Globus pallidus (tissue), 1 donor: ENCODE measurements at regions not wholly inside any gene's neighbourhood (a gene's known extent, or its start where the extent isn't known, plus 50 kb on each side); places are given as distances from the start of the nearest gene placed in this dataset.
"Not testable (repeated sequence)": the region's sequence is repeated elsewhere in the genome, so short reads cannot be mapped to it uniquely, and the experiment has no call there.

Experiments
- DNase-seq: peaks from one replicate; pipeline ENCODE4 v3.0.0-alpha.2; 2015; ENCODE audit warnings: low spot score

DNA sequence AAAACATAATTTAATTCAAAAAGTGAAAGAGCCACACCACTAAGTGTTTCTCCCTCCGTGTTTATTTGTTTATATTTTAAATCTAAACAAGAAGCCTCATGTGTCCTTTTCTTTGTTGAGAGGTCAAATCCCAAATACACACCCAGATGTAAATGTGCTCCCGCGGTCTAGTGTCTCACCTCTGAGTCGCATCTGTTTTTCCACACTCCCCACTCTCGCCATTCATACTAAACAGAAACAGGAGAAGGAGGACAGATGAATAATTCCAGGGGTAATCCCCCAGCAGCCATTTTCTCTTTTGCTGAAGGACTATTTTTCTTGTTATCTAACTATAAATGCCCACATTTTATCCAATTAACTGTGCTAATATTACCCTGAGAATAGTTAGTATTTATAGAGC is 361.6 kb upstream of the RIOK2 start:
- DNase-seq, result no peak

DNA sequence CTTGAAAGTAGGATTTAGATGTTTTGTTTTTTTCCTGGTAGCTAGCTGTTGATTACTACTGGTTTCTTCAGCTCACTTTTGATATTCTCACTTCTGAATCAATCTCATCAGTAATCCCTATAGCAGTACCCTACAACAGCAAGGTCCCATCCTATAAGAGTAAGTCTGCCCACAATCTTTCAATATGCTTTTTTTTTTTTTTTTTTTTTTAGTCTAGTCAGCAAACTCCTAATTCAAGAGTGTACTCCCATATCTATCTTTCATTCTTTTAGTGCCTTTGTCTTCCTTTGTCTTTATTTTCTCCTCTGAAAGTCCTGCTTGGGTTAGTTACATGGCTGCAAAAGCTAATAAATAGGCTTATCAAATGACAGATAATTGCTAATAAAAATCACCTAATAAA is 362.4 kb upstream of the RIOK2 start:
- DNase-seq, result no peak

DNA sequence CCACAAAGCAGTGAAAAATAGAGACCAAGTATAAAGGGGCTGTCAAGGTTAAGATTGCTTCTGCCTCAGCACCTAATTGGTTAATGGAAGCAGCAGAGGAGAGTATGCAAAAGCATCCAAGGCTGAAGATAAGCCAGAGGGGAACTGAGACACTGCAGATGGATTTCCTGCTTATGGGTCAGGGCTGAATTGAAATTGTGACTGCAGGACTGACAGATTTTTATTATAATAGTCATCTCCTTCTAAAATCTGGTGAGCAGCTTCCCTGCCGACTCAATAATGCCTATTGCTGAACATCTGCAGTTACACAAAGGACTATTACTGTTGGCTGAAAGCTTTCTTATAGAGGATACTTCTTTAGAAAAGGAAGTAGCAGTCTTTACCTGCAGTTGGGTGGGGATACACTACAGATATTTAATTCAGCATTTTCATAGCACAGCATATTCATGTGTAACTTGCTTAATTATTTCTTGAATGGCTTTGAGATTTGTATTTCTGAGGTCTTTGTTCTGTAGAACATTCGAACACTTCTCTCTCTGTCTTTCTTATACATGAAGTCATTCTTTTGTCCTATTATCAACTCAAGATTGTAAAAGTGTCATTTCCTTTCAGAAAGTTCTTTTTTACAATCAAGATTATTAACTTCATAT is 363.0 kb upstream of the RIOK2 start:
- no peak for DNase-seq

DNA sequence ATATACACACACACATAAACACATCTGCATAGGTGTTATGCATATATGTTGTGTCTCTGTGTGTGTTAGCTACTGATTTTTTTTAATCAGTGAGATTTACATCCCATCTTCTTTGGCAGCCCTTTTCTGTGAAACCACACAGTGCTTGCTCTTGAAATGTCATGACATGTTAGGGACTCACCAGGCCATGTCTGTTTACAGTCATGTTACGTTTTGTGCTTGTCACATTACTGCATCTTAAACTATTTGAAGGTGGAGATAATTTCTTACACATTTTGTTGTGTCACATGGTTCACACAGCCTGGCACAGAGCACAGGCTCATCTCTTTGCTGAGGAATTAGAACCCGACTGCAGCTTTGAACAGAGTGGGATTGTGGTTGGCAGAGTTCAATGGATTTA is 364.4 kb upstream of the RIOK2 start:
- no peak for DNase-seq

DNA sequence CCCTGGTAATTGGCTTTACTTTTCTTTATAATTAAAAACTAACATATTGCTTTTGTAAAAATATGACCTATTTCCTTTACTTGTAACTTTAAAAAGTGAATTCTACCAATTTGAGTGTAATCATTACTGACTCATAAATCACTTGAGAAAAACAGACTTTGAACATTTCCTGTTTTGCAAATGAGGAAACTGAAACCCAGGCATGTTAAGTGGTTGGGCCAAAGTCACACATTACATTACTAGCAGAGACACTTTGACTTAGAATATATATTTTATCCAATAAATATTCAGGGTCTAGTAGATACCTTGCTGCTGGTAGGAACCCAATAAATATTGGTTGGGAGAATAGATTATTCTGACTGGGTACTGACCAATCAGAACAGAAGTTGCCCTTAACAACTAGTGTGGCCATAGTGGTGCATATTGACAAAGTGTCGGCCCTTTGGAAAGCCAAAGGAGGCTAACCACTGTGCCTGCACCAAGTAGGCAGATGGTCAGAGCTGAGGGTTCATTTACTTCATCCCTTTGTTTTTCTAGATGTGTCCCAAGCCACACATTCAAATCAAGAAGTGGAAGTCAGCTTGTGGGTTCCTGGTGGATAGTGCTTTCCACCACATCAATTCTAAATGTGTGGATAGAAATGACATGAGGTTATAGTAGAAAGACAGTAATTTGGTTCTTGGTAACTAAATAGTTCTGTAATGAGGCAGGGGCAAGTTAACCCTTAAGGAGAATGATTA is 365.1 kb upstream of the RIOK2 start:
- no peak for DNase-seq

DNA sequence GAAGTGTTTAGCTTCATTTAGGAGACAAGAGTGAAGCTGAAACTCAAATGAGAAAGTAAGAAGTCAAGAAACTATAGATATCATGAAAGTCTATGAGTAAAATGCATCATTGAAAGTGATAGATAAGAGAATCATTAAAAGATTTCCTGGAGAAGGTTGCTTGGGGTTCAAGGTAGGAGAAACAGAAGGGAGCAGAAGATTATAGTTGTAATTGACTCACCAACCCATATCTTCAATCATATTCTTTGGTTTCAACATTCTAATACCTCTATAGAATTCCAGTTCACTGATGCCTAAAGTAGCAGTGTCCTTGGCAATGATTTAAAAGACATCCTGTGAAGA is 365.7 kb upstream of the RIOK2 start:
- no peak for DNase-seq

DNA sequence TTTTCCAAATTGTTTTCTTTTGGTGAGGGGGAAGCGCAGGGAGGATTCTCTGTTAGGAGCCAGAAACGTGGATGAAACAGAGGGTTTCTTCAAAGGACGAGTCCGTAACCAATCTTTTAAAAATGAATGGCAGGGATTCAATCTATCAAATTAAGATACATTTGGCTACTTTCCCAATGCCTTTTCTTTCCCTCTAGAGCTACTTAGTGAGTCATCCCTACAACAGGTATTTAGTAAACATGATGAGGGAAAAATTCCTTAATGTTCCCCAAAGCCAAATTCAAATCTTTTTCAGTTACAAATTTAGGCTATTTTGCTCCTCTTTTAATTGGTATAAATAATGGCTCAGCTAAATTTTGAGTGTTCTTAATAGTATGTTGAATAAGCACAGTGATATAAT is 366.4 kb upstream of the RIOK2 start:
- no peak for DNase-seq

DNA sequence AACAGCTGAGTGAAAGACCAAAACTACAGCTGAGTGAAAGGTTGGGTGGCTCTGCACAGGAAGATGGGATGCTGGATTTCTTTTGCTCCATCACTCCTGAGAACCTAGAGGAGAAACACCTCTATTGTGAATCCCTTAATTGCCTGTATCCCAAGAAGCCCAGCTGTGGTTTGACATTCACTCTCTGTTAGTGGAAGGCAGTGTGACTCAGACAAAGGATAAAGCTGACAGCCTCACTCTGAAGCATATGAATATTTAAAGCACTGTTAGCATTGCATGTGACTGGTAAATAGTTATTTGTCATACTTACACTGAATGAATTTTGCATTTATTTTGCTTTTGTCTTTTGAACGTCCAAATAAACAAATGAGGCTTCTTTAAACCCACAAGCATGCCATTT is 367.1 kb upstream of the RIOK2 start:
- peak; percentile 63 for DNase-seq

DNA sequence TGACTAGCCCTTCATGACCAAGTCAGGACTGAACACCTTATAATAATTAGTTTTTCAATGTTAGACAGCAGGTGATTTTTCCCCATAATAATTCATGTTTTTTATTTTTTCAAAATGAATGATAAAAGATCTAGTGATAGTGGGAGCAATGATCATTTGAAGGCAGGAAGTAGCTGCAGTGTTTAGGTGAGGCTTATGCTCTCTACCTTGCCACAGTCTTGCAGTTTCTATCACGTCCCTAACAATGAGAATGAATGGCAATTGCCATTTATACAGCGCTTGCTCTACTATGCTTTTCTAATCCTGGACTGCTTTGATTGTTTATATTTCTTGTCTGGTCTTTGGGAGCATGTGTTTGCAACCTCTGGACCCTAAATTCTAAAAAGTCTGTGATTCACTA is 367.8 kb upstream of the RIOK2 start:
- DNase-seq, result no peak

DNA sequence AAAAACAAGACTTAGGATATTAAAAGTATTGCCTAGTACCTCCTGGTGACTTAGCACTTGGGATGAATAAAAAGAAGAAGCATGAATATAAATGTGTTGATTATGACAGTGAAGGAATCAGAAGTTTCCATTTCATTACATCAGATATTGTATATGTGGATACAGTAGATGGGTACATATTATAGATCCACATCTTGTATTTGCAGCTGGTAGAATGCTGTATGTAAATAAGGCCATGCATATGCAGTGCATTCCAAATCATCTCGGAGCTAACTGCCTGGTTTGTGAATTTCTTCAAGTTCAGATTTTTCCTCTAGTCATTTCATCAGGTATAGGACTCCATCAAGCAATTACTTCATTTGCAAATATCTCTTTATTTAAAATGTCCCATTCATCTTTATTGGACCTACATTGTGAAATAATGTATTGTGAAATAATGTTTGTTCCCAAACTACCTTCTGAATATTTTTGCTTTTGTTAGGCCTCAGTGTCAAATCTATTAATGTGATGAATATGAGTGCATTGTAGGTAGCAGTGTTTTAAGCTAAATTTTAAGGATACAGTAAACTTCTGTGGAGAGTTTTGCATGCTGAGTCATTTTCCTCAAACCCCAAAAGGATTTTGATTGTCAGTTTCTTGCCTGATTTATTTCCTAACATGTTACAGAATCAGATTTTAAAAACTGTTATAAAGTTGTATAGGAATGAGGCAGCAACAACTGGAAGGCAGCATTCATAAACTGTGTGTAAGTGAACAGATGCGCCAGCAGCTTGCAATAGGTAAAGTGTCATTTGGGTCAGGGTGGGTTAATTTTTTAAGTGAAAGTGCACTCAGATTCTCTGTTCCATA is 370.8 kb upstream of the RIOK2 start:
- DNase-seq, result no peak

DNA sequence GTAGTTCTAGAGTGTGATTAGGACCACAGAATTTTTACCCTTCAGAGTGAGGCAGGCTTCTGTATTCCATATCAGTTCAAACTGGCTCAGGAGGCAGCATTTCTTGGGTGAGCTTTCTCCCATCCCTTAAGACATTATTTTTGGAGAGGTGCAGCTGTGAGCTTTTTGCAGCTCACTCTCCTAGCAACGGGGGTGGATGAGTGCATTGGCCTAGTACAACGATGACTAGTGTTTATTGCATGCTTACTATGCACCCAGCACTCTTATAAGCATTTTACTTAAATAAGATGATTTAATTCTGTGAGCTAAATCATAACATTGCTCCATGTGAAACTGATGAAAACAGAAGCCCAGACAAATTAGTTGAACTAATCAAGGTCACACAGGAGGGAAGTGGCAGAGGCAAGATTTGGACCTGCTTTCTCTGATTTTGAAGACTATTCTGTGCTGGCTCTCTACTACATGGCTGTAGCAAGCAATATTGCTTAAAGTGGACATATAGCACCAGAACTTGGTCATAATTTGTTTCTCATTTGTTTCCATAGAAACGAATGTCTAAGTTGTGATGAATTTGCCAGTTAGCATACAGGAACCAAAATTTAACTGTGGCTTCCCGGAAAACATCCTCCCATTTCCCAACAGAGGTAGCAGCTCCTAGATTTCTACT is 372.1 kb upstream of the RIOK2 start:
- DNase-seq, result no peak

DNA sequence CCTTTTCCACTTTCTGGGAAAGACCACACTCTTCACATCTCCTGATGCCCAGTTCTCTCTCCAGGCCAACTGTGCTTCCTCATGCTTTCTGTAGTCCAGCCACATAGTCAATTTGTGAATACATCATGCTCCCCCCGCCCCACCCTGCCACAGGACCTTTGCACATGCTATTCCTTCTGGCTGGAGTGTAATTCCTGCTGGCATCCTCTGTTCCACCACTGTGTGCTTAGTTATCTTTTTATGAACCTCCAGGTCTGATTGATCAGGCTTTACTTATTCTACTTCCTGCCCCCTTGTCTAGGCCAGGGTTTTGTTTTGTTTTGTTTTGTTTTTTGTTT is 372.6 kb upstream of the RIOK2 start:
- no peak for DNase-seq

DNA sequence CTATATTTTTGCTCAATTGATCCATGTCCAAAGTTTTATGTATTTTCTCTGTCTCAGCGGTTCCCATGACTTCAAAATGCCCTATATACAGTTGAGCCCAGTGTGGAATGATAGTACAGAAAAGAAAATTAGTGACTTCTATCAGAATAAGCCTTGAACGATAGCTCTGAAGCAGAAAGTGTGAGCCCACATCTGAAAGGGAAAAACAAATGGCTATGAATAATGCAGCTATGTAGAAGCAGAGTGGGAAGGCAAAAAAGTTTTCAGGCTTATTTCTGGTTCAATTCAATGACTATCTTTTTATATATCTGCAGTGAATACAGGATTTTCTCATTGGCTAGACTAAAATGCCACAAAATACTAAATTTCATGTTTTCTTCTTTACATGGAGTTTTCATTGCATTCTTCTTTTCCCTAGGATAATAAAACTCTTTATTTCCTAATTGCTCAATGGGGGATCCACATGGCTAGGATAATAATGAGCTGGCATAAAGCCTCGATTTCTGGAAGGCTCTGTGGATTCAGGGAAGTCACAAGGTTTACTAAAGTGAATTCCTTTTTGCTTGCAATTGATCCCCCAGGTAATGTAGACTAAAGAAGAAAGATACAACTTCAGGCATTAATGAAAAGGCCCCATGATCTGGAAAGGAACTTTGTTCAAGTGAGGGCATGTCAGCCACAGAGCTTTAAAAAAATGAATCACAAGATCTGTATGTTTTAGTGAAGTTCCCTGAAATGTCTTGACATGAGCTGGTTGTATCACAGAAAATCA is 377.0 kb upstream of the RIOK2 start:
- DNase-seq, result peak; percentile 35

DNA sequence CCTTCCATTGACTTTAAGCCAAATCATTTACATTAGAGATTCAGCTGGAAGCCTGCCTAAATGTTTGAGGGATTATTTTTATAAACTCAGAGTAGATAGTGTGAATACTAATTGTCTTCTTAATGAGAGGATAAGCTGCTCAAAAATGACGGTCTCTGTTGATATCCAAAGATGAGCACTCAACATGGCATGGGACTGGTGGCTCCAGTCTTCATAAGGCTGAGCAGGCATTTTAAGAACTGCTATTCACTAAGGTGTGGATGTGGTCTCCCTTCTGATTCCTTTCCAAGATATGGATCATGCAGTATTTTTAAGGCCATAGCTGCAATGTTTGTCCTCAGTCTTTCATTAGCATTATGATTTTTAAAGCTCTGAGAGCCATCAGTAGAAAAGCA is 377.5 kb upstream of the RIOK2 start:
- DNase-seq, result no peak

DNA sequence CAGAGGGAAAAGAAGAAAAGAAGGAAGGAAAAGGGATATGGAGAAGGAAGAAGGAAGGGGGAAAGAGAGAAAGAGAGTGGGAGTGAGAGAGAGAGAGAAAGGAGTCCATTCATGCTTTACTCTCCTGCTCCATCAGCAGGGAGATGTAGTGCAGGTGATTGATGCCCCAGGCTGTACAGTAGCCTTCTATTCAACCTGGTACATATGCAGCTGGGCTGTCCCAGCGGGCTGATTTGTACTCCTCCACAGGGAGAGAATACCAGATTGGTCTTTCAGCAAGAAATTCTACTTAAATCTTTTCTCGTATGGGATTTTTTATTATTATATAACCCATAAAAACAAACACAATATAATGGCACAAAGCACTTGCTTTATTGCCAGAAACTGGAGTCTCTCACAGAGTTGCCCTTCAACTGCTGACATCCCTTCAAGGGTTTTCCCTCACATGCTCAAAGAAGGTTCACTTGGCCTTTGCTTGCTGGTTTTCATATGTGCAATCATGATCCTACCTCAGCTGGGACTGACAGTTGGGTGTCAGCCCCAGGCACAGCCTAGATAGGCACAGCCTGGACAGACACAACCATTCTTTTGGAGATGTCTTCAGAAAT is 380.1 kb upstream of the RIOK2 start:
- DNase-seq, result no peak

DNA sequence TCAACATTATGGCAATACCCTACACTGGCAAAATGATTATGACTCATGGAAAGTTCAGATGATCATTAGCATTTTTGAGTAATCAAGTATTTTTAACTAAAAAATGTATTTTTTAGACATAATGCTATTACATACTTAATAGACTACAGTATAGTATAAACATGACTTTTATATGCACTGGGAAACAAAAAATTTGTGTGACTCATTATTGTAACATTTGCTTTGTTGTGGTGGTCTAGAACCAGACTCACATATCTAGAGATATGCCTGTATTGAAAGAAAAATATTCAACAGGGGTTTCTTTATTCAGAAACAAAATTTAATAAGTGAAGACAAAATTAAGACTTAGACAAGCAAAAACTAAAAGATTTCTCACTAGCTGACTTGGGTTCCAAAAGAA is 385.3 kb upstream of the RIOK2 start:
- no peak for DNase-seq

DNA sequence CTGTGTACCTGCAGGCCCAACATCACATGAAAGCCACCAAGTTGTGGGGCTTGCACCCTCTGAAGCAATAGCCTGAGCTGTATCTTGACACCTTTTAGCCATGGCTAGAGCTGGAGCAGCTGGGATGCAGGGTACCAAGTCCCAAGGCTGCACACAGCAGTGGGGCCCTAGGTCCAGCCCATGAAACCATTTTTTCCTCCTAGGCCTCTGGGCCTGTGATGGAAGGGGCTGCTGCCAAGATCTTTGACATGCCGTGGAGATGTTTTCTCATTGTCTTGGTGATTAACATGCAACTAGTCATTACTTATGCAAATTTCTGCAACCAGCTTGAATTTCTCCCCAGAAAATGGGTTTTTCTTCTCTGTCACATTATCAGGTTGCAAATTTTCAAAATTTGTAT is 387.2 kb upstream of the RIOK2 start:
- no peak for DNase-seq

DNA sequence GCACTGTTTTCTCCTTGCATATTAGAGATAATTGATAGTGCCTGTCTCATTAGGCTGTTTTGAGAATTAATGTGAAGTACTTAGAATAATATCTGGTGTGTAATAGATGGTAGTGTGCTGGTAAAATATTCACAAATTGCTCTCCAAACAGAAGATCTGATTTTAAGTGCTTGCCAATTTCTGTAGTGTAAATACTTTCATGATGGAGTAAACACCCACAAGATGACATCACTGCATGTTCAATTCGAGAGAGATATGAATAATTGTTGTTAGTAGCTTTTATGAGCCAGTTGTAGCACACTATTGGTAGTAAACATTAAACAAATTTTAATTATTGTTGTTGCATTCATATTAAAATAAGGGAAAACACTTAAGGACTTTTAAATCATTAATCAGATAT is 392.3 kb upstream of the RIOK2 start:
- no peak for DNase-seq

DNA sequence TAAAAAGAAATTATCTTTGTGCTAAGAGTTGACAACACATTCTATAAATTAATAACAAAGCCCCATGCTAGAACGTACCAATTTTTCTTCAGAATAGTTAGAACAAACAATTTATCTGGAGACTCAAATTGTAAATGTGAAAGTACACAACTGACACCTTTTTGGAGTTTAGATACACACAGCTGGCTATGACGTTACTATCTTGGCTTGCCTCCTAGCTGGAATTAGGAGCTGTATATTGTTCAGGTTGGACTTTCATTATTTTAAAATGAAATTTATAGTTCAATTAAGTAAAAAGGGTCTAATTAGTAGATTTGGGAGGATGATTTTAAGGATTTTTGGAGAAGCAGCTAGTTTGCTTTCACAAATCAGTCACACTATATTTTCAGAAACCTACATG is 393.9 kb upstream of the RIOK2 start:
- DNase-seq, result no peak

DNA sequence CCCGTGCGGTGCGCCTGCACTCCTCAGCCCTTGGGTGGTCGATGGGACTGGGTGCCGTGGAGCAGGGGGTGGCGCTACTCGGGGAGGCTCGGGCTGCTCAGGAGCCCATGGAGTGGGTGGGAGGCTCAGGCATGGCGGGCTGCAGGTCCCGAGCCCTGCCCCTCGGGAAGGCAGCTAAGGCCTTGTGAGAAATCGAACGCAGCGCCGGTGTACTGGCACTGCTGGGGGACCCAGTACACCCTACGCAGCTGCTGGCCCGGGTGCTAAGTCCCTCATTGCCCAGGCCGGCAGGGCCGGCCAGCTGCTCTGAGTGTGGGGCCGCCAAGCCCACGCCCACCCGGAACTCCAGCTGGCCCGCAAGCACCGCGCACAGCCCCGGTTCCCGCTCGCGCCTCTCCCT is 396.9 kb upstream of the RIOK2 start:
- not testable (repeated sequence) for DNase-seq

DNA sequence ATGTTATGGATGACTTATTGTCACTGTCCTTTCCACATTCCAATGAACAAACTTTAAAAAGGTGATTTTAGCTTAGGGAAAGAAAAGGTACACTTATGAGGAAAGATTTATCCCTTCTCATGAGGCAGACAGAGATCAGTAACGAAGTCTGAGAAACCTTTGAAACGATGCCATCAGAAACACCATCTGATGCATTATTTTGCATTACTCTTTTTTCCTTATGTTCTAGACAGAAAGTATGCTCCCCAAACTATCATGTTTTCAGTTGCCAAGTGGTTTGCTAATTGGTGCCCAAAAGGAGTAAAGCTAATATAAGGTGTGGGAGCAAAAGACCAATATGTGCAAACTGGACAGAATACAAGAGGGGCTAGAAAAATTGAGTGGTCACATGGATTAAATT is 397.7 kb upstream of the RIOK2 start:
- DNase-seq, result no peak

DNA sequence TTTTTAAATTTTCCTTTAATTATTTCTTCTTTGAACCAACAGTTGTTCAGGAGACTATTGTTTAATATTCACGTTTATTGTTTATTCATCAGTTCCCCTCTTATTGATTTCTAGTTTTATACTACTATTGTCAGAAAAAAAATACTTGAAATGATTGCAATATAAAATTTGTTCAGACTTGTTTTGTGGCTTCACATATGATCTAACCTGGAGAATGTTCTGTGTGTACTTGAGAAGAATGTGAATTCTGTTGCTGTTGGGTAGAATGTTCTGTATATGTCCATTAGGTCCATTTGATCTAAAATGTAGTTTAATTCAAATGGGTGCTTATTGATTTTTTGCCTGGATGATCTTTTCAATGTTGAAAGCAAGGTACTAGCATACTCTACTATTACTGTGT is 408.7 kb upstream of the RIOK2 start:
- no peak for DNase-seq
